Fibroblast of skin of back (primary cell): ENCODE measurements at regions not wholly inside any gene's neighbourhood (a gene's known extent, or its start where the extent isn't known, plus 50 kb on each side); places are given as distances from the start of the nearest gene placed in this dataset.

Experiments
- DNase-seq: peaks from one replicate; pipeline ENCODE4 v3.0.0-alpha.2; 2013

GRCh38 chr11:33646629-33647028 lies 54.0 kb downstream of the C11orf91 start:
- DNase-seq: peak; percentile 26

DNA sequence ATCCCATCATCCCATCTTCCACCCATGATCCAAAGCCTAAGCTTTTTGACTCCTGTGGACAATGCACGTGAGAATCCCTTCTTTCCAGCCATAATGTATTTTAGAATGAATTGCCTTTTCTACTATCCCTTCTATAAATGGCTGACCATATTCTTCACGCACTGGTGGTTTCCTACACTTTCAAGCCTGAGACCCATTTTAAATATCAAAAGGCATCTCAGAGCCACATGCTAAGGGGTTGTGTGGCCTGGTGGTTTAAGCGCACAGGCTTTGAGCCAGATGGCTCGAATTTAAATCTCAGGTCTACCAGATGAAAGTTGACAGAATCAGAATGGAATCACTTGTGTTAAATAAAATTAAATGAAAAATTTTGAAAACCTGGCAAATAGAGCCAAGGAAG lies 54.5 kb downstream of the C11orf91 start:
- DNase-seq: no peak

- no peak for DNase-seq
Measured at GRCh38 chr11:33645686-33646085, 54.9 kb downstream of the C11orf91 start.

DNA sequence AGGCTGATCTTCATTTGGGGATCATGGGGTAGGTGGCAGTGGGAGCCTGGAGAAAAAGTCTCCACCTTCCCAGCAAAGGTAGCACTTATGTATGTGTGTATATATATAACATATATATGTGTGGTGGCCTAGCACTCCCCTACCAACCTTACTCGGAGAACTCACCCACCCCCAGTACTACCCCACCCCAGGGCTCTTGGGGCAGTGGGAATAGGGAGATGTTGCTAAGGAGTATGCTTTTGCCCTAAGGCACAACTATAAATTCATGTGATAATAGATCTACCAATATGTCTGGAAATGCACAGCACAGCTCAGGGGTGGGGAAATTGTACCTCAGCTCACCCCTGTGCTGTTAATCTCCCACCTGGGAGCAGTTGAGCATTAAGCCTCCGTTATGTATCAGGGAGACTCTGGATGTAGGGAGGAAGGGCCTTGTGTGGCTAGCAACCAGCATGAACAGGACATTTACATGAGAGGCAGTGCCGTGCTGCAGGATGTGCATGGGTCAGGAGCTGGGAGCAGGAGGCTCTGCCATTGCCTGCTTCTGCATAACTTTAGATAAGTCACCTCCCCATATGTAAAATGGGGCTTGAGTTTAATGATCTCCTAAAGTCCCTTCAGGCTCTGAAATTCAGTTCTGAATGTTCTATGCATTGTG lies 57.3 kb downstream of the C11orf91 start:
- DNase-seq: no peak

DNA sequence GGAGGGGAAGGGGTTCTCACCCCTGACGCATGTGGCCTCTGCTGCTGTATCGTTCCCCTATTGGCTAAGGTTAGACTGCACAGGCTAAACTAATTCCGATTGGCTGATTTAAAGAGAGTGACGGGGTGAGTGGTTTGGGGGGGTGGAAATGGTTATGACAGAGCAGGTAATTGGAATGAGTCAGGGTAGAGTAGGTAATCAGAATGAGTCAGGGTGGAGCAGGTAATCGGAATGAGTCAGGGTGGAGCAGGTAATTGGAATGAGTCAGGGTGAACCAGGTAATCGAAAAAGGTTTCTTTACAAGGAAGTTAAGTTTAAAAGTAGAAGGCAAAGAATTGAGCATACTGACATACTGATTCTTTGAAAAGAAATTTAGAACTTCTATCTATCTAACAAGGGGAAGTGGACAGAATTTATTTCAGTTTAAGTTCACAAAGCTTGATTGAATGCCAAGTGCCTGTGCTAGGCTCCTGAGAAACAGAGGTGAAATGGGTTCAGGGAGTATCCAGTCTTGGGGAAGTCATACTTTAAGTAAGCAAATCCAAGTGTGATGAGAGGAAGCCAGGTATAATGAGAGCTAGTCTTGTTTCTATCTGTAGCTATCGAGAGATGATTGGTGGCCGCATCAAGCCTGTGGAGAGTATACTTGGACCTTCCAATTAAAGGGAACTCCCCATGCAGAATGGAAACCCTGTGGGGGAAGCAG lies 58.0 kb downstream of the C11orf91 start:
- DNase-seq: no peak

DNA sequence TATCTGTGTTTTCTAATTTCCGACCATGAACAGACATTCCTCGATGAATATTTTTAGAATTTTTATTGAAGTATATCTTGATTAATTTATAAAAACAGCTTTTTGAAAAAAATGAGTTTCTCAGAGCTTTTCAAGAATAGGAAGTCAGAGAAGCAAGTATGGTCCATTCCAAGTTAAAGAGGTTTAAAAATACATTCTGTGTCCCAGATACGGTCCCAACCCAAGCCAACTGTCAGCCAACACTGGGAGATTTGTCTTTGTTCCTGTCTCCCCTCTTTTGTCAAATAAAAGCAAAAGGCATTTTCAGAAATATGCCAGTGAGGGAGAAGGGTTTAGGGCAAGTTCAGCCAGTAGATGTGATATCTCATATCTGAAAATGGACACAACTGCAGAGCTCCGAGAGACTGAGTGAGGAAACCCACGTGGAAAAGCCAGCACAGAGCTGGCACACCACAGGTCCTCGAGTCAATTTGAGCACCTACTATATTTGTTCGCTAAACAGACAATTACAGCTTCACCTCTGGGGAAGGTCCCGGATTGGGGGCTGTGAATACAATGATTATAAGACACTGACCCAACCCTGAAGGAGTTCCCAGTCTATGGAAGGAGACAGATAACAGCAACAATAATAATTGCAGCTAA lies 59.8 kb downstream of the C11orf91 start:
- no peak for DNase-seq

GRCh38 chr11:33638608-33639007 lies 62.0 kb downstream of the C11orf91 start:
- DNase-seq: no peak

- peak; percentile 28 for DNase-seq
Measured at GRCh38 chr11:33636104-33636503, 64.5 kb downstream of the C11orf91 start.

DNA sequence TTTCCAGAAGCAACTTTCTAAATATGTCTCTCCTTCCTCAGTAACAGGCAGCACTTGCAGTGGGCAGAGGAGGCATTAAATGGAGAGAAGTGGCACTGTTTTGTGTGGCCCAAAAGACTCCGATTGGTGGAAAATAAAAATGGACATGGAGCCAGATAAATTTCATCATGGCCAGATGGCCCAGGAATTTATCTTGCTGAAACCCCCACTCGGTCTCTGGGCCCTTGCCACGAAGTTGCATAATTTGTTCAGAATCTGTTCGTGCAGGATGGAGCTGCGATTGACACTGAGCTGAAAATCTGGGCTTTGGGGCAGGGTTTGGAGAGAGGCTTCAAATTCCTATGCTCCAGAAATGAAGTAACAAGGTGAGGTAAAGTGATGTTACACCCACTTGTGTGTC lies 65.5 kb downstream of the C11orf91 start:
- DNase-seq: peak; percentile 40

- peak; percentile 89 for DNase-seq
Measured at GRCh38 chr11:33634291-33634834, 66.3 kb downstream of the C11orf91 start.

GRCh38 chr11:33633251-33634003 lies 67.2 kb downstream of the C11orf91 start:
- DNase-seq: peak; percentile 64

GRCh38 chr11:33631749-33632091 lies 68.9 kb downstream of the C11orf91 start:
- DNase-seq: no peak

GRCh38 chr11:33630936-33631748 lies 69.5 kb downstream of the C11orf91 start:
- DNase-seq: peak; percentile 32

GRCh38 chr11:33624083-33624482 lies 76.5 kb downstream of the C11orf91 start:
- DNase-seq: no peak

DNA sequence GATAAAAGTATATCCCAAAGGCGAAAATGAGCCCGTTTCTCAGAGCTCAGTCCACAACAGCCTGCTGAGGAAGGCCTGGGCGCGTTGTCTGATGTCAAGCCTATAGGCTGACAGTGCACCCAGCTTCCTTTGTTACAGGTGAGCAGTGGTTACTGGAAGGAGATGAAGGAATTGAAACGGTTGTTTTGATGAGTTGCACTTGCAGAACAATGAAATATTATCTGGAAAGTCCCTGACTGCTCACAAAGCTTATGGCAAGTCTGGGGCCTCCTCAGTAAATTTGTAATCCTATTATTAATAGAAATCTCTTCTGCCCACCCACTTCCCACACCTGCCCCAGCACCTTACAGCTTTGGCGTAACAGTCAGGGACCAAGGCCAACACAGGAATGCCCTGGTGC lies 77.8 kb downstream of the C11orf91 start:
- no peak for DNase-seq

DNA sequence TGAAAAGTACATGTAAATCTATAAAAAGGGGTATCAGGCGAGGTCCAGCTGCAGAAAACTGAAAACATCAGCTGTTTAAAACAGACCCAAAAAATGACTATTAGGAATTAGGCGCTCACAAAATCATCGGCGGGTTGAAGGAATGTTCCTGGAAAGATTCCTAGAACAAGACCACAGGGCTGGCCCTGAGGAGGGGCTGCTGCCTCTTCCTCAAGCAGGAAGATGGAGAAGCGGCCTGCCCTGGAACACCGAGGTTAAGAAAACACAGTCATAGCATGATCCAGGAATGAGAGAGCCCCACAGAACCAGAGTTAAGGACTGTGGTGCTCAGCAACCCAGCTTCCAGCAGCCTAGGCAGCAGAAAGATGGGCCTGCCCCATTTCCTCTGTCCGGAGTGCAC lies 78.4 kb downstream of the C11orf91 start:
- DNase-seq: peak; percentile 80

DNA sequence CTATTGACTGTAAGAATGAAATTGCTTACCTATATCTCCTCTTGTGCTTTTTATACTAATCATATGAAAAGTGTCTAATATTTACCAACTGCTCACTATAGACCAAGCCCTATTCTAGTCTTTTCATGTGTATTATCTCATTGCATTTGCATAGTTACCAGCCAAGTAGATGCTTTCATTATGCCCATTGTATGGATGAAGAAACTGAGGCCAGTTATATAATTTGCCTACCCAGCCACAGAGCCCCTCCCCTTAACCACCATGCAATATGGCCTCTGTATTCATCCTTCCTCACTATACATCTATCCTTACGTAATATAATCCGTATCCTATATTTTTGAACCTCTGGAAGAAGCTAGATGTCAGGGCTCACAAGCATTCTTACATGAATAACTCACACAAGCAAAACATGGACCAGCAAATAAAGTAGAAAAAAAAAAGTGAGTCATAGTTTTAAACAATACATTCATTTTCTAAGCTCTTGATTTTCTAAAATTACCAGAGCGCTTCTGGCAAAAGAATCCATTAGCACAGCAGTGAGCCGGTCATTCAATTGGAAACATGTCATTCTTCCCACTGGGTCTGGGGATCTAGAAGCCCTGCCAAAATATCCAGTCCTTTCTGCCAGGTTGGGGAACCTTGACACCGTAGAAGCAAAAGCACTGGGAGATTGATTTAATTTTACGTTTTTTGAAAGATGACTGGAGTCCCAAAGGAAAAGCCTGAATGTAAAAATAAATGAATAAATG lies 80.0 kb downstream of the C11orf91 start:
- peak; percentile 89 for DNase-seq

- DNase-seq: no peak
Measured at GRCh38 chr11:33618956-33619355, 81.7 kb downstream of the C11orf91 start.

DNA sequence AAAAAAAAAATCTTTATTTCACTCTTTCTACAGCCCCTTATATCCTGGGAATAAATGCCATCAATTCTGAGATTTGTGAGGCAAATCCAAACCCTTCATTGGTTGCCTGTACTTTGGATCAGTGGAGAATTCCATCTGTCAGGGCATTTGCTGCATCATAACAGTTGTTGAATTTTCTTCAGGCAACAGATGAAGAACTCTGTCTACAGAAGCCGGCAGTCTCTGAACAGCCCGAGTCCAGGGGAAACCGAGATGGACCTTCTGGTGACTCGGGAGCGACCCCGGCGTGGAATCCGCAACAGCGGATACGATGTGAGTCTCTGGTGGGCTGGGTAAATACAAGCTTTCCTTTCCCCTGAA lies 82.3 kb downstream of the C11orf91 start:
- DNase-seq: no peak

GRCh38 chr11:33617672-33618350 lies 82.8 kb downstream of the C11orf91 start:
- DNase-seq: no peak

DNA sequence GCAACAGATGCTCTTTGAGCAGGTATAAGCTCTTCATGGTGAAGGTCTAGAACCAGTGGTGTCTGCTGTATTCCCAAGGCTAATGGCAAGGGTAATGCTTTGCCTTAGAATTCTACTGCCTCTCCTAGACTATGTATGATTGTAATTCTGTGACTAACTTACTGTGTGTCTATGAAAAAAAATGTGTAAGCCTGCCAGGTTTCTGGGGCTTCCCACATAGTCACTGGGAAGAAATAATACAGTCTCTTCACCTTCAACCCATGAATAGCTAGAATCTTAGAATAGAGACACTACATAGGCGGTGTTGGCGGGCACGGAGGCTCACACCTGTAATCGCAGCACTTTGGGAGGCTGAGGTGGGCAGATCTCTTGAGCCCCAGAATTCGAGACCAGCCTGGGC lies 84.1 kb downstream of the C11orf91 start:
- DNase-seq: no peak
